Endodermal cell (in vitro differentiated cells): ENCODE measurements at regions not wholly inside any gene's neighbourhood (a gene's known extent, or its start where the extent isn't known, plus 50 kb on each side); places are given as distances from the start of the nearest gene placed in this dataset.

Source experiments
- DNase-seq: peaks from one replicate; pipeline ENCODE4 v3.0.0-alpha.2; 2017
- H3K27ac ChIP-seq: 2 replicates; pipeline ENCODE4 v1.5.1; 2013; ENCODE audit warnings: mild to moderate bottlenecking, low read depth, low read length, moderate library complexity
- H3K27me3 ChIP-seq: 2 replicates; pipeline ENCODE4 v1.6.1; 2013; ENCODE audit warnings: mild to moderate bottlenecking, low read length, moderate library complexity; ENCODE audit not compliant: insufficient read depth, control insufficient read depth, poor library complexity, severe bottlenecking
- H3K36me3 ChIP-seq: 2 replicates; pipeline ENCODE4 v1.7.0; 2013; ENCODE audit warnings: mild to moderate bottlenecking, low read length, moderate library complexity; ENCODE audit not compliant: control insufficient read depth, insufficient read depth
- H3K4me1 ChIP-seq: one replicate; pipeline ENCODE4 v1.7.0; 2013; ENCODE audit warnings: low read length; ENCODE audit not compliant: control insufficient read depth, insufficient read depth
- H3K4me3 ChIP-seq: 2 replicates; pipeline ENCODE4 v1.5.1; 2013; ENCODE audit warnings: mild to moderate bottlenecking, low read length, moderate library complexity
- H3K9ac ChIP-seq: 2 replicates; pipeline ENCODE4 v1.6.1; 2013; ENCODE audit warnings: mild to moderate bottlenecking, low read length, moderate library complexity; ENCODE audit not compliant: poor library complexity, severe bottlenecking; ENCODE audit errors: extremely low read depth
- H3K9me3 ChIP-seq: 2 replicates; pipeline ENCODE4 v1.6.1; 2013; ENCODE audit warnings: mild to moderate bottlenecking, low read length, moderate library complexity; ENCODE audit not compliant: control insufficient read depth
- H3K27ac Mint-ChIP-seq: 2 replicates; pipeline ENCODE4 v1.8.0; 2020; ENCODE audit warnings: mixed read lengths
- H3K27me3 Mint-ChIP-seq: 2 replicates; pipeline ENCODE4 v1.8.0; 2021; ENCODE audit warnings: mild to moderate bottlenecking, mixed read lengths; ENCODE audit not compliant: insufficient read depth
- H3K36me3 Mint-ChIP-seq: 2 replicates; pipeline ENCODE4 v1.8.0; 2020; ENCODE audit warnings: low read depth, mixed read lengths
- H3K4me1 Mint-ChIP-seq: 2 replicates; pipeline ENCODE4 v1.8.0; 2020; ENCODE audit warnings: mixed read lengths
- H3K4me3 Mint-ChIP-seq: 2 replicates; pipeline ENCODE4 v1.8.0; 2020; ENCODE audit warnings: mild to moderate bottlenecking, moderate library complexity, mixed read lengths
- H3K9me3 Mint-ChIP-seq: 2 replicates; pipeline ENCODE4 v1.8.0; 2020; ENCODE audit warnings: mild to moderate bottlenecking, mixed read lengths
- WGBS, 2 experiments: methylation state at CpG; one replicate each; pipeline versions ENCODE4 v1.1.5 to v1.1.7; 2013; ENCODE audit warnings: missing lambda C conversion rate in 2 of 2, mixed read lengths in 1 of 2; ENCODE audit not compliant: insufficient coverage in 1 of 2, insufficient read length in 1 of 2; 5-methylcytosine and 5-hydroxymethylcytosine counted together
- TF ChIP-seq, protein P1 (sequence below): fragments of 200-600 bp; sonication (generic); conservative IDR thresholded peaks from 2 replicates; pipeline ENCODE4 v1.5.0; 2021; ENCODE audit warnings: antibody characterized with exemption, mild to moderate bottlenecking

DNA sequence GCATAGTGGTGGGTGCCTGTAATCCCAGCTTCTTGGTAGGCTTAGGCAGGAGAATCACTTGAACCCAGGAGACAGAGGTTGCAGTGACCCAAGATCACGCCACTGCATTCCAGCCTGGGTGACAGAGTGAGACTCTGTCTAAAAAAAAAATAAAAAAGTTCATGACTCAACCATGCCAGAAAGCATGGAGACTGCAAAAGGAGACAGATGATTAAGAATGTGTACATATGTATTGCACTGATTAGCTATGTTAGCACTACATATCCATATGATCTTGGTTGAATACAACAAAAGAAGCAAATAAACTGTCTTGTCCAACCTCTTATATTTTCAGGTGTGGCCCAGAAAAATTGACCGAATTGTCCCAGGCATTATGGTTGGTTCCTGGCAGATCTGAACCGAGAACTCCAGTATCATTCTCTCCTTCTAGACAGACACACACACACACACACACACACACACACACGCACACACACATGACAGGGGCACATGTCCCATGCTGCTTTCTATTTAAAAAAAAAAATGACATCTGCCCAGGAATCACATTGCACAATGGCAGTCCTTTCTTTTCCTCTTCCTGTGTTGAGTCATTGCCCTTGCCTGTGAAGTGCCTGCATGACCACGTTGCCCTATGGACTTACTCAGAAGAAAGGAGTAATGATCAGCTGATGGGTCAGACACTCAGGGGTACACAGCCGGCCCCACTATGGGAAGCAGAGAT lies 65.6 kb downstream of the MYCN start:
- Mint-ChIP-seq H3K27ac (no peak overlapping the region), H3K27me3 (peaks cover 4% of the 10 kb centered on the region), H3K36me3 (no peaks in the 10 kb centered on the region), H3K4me1 (no peaks in the 10 kb centered on the region), H3K4me3 (no peak overlapping the region), H3K9me3 (peaks cover 5% of the 10 kb centered on the region)
- Histone ChIP-seq H3K36me3 (no peaks in the 10 kb centered on the region), H3K4me3 (no peak overlapping the region), H3K4me1 (no peaks in the 10 kb centered on the region), H3K27ac (no peak overlapping the region), H3K9me3 (peaks cover 8% of the 10 kb centered on the region), H3K27me3 (no peaks in the 10 kb centered on the region), H3K9ac (no peak overlapping the region)
- WGBS, 2 experiments, result 81 to 82% methylated on average over 2 to 6 of the region's 6 CpGs
- TF ChIP-seq, protein P1, sequence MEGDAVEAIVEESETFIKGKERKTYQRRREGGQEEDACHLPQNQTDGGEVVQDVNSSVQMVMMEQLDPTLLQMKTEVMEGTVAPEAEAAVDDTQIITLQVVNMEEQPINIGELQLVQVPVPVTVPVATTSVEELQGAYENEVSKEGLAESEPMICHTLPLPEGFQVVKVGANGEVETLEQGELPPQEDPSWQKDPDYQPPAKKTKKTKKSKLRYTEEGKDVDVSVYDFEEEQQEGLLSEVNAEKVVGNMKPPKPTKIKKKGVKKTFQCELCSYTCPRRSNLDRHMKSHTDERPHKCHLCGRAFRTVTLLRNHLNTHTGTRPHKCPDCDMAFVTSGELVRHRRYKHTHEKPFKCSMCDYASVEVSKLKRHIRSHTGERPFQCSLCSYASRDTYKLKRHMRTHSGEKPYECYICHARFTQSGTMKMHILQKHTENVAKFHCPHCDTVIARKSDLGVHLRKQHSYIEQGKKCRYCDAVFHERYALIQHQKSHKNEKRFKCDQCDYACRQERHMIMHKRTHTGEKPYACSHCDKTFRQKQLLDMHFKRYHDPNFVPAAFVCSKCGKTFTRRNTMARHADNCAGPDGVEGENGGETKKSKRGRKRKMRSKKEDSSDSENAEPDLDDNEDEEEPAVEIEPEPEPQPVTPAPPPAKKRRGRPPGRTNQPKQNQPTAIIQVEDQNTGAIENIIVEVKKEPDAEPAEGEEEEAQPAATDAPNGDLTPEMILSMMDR, result no peak
- DNase-seq, result no peak

DNA sequence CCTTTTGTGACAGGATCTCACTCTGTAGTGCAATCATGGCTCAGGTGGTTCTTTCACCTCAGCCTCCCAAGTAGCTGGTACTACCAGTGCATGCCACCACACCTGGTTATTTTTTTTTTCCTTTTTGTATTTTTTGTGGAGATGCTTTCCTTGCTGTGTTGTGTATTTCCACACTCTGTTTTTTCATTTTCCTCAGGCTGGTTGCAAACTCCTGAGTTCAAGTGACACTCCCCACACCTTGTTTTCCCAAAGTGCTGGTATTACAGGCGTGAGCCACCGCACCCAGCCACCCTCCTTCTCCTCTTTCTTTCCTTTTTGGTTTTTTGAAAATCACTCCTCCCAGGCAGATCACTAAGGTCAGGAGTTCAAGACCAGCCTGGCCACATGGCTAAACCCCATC lies 65.0 kb downstream of the MYCN start:
- Histone ChIP-seq H3K27ac (no peak overlapping the region), H3K4me3 (no peak overlapping the region), H3K9me3 (peaks cover 8% of the 10 kb centered on the region), H3K9ac (no peak overlapping the region), H3K4me1 (no peaks in the 10 kb centered on the region), H3K27me3 (no peaks in the 10 kb centered on the region), H3K36me3 (no peaks in the 10 kb centered on the region)
- no peak for DNase-seq
- H3K36me3 Mint-ChIP-seq, result no peaks in the 10 kb centered on the region
- H3K4me3 Mint-ChIP-seq, result no peak overlapping the region
- 83 to 95% methylated on average over 1 to 2 of the region's 2 CpGs for WGBS, 2 experiments
- TF ChIP-seq, protein P1, result no peak
- H3K4me1 Mint-ChIP-seq, result no peaks in the 10 kb centered on the region
- peaks cover 4% of the 10 kb centered on the region for H3K27me3 Mint-ChIP-seq
- peaks cover 5% of the 10 kb centered on the region for H3K9me3 Mint-ChIP-seq
- no peak overlapping the region for H3K27ac Mint-ChIP-seq

DNA sequence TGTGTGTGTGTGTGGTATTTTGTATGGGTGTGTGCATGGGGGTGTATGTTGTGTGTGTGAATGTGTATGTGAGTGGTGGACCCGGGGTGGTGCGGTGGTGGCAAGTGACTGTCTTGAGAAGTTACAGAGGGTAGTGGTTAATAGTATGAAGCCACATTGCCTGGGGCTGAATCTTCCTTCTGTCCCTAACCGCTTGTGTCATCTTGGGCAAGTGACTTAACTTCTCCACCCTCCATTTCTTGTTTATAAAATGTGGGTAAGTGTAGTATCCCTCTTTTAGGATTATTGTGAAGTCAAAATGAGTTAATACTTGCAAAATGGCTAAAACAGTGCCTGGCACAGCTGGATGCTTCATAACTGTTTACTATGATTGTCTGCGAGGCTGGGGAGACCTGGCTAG lies 63.5 kb downstream of the MYCN start:
- no peaks in the 10 kb centered on the region for H3K27me3 ChIP-seq
- DNase-seq, result no peak
- H3K9ac ChIP-seq, result no peak overlapping the region
- H3K4me3 ChIP-seq, result no peak overlapping the region
- Mint-ChIP-seq H3K27ac (no peak overlapping the region), H3K4me1 (no peaks in the 10 kb centered on the region), H3K36me3 (no peaks in the 10 kb centered on the region), H3K27me3 (peaks cover 4% of the 10 kb centered on the region), H3K9me3 (peaks cover 5% of the 10 kb centered on the region), H3K4me3 (no peak overlapping the region)
- WGBS, 2 experiments, result 61 to 100% methylated on average over 1 to 3 of the region's 4 CpGs
- H3K36me3 ChIP-seq, result no peaks in the 10 kb centered on the region
- no peak overlapping the region for H3K27ac ChIP-seq
- peaks cover 8% of the 10 kb centered on the region for H3K9me3 ChIP-seq
- no peaks in the 10 kb centered on the region for H3K4me1 ChIP-seq
- TF ChIP-seq, protein P1, result no peak
